GM18861 (cell line): ENCODE measurements at regions not wholly inside any gene's neighbourhood (a gene's known extent, or its start where the extent isn't known, plus 50 kb on each side); places are given as distances from the start of the nearest gene placed in this dataset.

Experiments
- ATAC-seq: cut with Tn5 transposase; IDR thresholded peaks from one replicate; pipeline ENCODE4 v1.9.1; 2021; ENCODE audit not compliant: unreplicated experiment

DNA sequence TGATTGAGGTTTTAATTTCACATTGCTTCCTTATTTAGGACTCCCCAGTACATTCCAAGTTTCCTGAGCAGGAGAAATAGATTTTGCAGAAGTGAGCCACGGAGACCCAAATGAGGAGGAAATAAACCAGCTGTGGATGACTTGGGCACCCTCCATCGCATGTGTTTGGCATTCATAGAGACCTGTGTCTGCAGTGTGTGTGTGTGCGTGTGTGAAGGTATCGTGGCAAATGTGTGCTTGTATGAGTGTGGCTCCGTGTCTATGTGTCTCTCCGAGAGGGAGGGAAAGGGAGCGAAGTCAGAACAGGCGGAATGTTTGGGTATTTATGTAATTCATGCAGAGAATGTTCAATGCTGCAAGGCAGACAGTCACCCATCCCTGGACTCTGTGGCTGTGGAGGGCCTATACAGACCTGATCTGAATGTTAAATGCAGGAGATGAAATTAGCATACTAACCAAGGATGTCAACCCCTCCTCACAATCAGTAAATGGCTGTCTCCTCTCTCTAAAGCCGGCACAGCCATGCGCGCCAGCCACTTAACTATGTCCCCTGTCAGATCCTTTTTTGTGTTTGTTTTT is 186.0 kb upstream of the ZFHX3 start:
- ATAC-seq = no peak

DNA sequence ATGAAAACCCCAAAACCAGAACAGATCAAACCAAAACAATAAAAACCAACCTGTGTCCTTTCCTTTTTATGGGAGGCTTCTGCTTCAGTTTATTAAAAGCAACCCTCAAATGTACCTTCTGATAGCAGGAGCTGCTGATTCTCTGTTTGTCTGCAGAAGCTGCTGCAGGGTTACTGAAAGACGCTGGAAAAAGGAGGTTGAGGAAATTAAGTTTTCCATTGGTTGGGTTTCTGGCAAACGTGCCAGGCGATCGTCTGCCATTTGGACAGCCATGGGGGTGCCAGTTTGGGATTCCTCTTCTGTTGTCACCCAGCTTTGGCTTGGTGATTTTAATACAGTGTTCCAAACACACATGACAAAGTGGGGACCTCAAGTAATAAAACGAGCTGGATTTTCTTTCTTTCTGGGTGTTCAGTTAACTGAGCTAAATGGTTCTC is 185.4 kb upstream of the ZFHX3 start:
- no peak for ATAC-seq

- ATAC-seq = no peak
Measured at GRCh38 chr16:73232555-73233328, 184.8 kb upstream of the ZFHX3 start.

DNA sequence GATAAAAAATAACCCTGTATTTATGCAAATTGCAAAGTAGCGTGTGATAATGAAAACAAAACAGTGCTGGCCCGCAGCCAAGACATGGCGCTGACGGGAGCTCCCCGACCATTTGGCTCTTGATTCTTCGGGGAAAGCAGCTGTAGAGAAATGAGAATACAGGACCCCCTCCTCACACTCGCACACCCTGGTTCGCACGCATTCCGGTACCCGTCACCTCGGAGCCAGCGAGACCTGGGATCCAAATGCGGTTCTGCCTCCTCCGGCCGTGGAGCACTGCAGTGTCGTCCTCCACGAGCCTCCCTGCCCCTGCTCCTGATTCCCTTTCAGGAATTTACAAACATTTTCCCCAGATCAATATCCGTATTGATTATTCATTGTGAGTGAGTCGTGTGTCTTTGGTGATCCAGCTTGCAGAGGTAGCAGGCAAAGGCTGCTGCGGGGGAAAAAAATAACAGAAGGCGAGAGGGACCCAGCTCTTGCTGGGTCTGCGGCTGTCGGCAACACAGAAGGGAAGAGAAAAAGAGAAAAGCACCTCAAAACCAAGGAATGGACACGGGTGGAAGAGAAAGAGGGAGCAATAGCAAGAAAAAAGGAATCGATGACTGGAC is 184.1 kb upstream of the ZFHX3 start:
- ATAC-seq = no peak

DNA sequence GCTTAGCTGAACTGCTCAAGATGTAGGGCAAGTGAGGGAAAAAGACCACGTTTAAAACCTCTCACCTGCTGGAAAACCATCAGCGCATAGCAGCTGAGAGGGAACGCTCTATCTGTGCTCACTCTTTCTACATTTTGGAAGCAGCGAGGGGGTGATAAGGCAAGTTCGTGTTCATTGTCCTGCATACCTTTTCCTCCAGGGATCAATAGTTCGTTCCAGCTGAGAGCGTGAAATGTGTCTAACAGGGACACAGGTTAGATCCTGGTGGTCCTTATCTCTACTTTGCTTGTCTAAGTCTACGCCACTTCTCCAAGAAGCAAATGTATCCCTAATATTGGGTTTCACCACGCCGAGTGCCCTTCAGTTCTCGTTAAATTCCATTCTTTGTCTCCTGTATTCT is 183.5 kb upstream of the ZFHX3 start:
- no peak for ATAC-seq

DNA sequence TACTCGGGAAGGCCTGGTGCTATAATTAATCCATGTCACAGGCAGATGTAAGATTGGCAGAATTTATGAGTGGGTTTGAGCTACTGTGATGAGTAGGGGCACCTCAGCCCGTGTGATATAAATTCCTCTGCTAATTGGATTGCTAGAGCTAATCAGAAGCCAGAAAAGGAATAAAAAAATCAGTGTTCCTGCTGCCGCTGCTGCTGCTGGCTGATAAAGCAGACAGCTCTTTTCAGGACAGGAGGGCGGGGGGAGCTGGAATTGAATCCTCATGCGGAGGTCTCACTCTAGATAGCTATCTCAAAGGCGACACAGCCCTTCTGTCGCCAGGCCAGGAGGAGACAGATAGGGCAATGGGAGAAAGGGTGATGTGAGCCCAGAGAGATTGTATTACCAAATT is 182.7 kb upstream of the ZFHX3 start:
- ATAC-seq = no peak

GRCh38 chr16:73228649-73229048 is 180.7 kb upstream of the ZFHX3 start:
- no peak for ATAC-seq

DNA sequence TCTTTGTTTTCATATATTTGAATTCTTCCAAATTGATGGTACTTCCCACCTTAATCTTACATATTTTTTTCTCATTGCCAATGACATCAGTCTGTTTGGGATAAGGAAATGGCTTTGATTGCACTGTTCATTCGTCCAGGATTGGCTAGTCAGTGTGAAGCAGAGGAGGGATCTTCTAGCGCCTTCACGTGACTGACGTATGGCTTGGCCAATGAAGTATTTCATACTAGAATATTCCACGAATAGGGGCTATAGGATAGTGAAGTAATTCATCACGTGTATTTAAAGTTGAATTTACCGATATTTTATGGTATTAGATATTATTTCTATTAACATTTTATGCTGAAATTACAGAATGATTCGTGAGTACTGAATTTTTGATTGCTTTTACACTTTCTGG is 178.7 kb upstream of the ZFHX3 start:
- ATAC-seq = no peak

- ATAC-seq = no peak
Measured at GRCh38 chr16:73225983-73226382, 178.1 kb upstream of the ZFHX3 start.

DNA sequence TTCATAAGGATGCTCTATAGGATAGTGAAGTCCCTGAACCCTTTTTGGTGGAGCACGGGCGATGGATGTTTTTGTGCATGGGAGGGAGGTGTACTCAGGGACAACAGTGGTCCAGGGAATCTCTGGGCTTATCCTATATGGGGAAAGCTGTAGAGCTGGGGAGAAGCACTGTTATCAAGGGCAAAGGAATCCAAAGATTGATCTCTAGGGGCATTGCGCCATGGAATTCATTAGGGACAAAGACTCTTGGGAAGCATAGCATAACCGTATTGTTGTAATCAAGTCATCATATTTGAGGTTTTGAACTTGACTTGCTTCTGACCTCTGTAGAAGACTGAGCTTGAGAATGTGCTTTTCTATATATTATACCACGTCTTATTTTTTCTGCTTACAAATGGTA is 172.9 kb upstream of the ZFHX3 start:
- ATAC-seq = no peak

- no peak for ATAC-seq
Measured at GRCh38 chr16:73219176-73219575, 171.2 kb upstream of the ZFHX3 start.

- ATAC-seq = no peak
Measured at GRCh38 chr16:73217654-73218053, 169.7 kb upstream of the ZFHX3 start.

DNA sequence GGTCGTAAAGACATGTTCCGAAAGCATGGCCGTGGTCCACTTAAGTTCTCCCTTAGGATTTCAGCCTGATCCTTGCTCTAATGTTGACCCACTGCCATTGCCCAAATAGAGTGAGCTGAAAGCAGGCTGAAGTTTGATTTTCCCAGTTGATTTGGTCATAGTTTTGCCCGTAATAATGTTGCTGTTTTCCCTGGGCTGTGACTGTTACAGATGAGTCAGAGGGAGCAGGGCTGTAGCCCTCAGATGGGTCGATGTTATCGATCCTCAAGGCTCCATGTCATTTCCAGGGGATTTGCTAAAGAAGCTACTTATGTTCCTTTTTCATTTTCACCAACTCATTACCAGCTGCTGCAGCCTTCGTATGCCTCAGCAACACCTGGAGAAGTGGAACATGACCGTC is 169.0 kb upstream of the ZFHX3 start:
- ATAC-seq = no peak

GRCh38 chr16:73215678-73216377 is 167.9 kb upstream of the ZFHX3 start:
- ATAC-seq = no peak

GRCh38 chr16:73214825-73215677 is 167.1 kb upstream of the ZFHX3 start:
- ATAC-seq = no peak

GRCh38 chr16:73213732-73214455 is 166.0 kb upstream of the ZFHX3 start:
- ATAC-seq = no peak

DNA sequence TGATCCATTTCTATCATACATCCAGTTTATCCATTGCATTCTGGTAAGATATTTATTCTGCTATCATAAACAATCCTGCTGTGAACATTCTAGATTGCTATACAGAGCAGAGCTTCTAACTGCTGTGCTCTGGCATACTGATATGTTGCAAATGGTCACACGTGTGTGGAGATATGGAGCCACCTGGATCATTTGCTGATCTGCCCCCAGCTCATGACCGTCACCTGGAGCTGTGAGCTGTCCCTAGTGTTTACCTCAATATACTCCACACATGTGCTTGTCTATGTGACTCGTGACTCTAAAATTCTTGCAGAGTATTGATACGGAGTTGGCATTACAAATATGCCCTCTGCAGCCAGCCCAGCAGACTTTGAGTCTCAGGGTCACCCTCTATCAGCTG is 164.5 kb upstream of the ZFHX3 start:
- ATAC-seq = no peak

- ATAC-seq = no peak
Measured at GRCh38 chr16:73210686-73211085, 162.8 kb upstream of the ZFHX3 start.

DNA sequence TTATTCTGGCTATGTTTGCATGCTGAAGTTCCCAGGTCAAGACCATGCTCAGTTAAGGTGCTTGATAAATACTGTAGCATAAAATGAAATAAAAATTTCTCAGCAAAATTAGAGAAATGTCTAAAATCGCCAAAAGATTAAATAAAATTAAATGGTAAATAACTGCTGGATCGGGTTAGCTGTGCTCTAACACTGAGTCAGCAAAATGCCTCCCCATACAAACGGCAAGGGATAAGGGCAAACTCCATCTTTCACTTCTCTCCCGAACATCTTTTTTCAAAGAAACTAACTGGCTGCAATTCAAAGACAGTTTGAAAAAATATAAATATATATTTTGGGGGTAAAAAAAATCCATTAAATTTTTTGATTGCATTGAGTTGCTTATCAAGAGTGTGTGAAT is 162.2 kb upstream of the ZFHX3 start:
- ATAC-seq = no peak

GRCh38 chr16:73209190-73209589 is 161.3 kb upstream of the ZFHX3 start:
- no peak for ATAC-seq
